GM12878 (cell line): ENCODE measurements at regions not wholly inside any gene's neighbourhood (a gene's known extent, or its start where the extent isn't known, plus 50 kb on each side); places are given as distances from the start of the nearest gene placed in this dataset.

Experiments used
- ATAC-seq: fragments of 200-7000 bp; cut with Tn5 transposase; 3 replicates; pipeline ENCODE4 v1.9.1; 2020; ENCODE audit warnings: mild to moderate bottlenecking, moderate library complexity
- BruUV-seq: library from RNA; stranded (reverse); fragments of 400-500 nt; replicated peaks from 2 replicates; lab custom pipeline; 2021; lab: Mats Ljungman, UMichigan
- CTCF ChIA-PET: fragments of 300-600 bp; sonication (Branson Sonifier 250); formaldehyde crosslinking; extraction: SDS; loops from one replicate; lab custom pipeline; 2021; ENCODE audit warnings: inconsistent platforms; lab: Yijun Ruan, JAX
- POLR2A ChIA-PET: fragments of 350-600 bp; formaldehyde crosslinking; extraction: SDS; loops from one replicate; lab custom pipeline; 2021; ENCODE audit warnings: inconsistent platforms; lab: Charles Lee
- RAD21 ChIA-PET: fragments of 300-600 bp; sonication (Branson Sonifier 250); formaldehyde crosslinking; loops from one replicate; lab custom pipeline; 2023; ENCODE audit warnings: antibody characterized with exemption; ENCODE audit not compliant: unreplicated experiment; lab: Charles Lee
- SMC1A ChIA-PET: fragments of 300-600 bp; sonication (Branson Sonifier 250); formaldehyde crosslinking; loops from one replicate; lab custom pipeline; 2023; ENCODE audit not compliant: unreplicated experiment, uncharacterized antibody; lab: Charles Lee
- DNase-seq: peaks from one replicate; pipeline ENCODE4 v3.0.0-alpha.2; 2011; ENCODE audit warnings: low read depth, low spot score
- FAIRE-seq: peaks from 3 replicates; lab custom pipeline; 2011; peaks lifted over from hg19 to GRCh38; lab: Jason Lieb, UNC
- H2AFZ ChIP-seq: 2 replicates; pipeline ENCODE4 v1.6.0; 2011; ENCODE audit warnings: low read depth, low read length, control low read depth; ENCODE audit not compliant: control insufficient read depth
- H3K27ac ChIP-seq: 2 replicates; pipeline ENCODE4 v1.5.1; 2011; ENCODE audit warnings: control low read depth; ENCODE audit not compliant: control insufficient read depth, insufficient read depth
- H3K27me3 ChIP-seq, 2 experiments: replicated peaks in 1 of 2; 2 replicates each; pipeline versions ENCODE4 v1.6.0 to v1.6.1; 2011; ENCODE audit warnings: low read length in 1 of 2; ENCODE audit not compliant: control insufficient read depth in 2 of 2, insufficient read depth in 2 of 2
- H3K36me3 ChIP-seq, 2 experiments: 2 replicates each; pipeline ENCODE4 v1.5.1; 2011; ENCODE audit warnings: low read length in 1 of 2; ENCODE audit not compliant: control insufficient read depth in 2 of 2, insufficient read depth in 2 of 2
- H3K4me1 ChIP-seq: 2 replicates; pipeline ENCODE4 v1.6.1; 2011; ENCODE audit warnings: mild to moderate bottlenecking, low read length, moderate library complexity, mixed read lengths; ENCODE audit not compliant: control insufficient read depth, insufficient read depth
- H3K4me2 ChIP-seq: 2 replicates; pipeline ENCODE4 v1.6.0; 2011; ENCODE audit warnings: control low read depth; ENCODE audit not compliant: control insufficient read depth, insufficient read depth
- H3K4me3 ChIP-seq: fragments of 200-600 bp; sonication (generic); 2 replicates; pipeline ENCODE4 v1.5.1; 2016
- H3K79me2 ChIP-seq: 2 replicates; pipeline ENCODE4 v1.6.0; 2011; ENCODE audit warnings: low read length; ENCODE audit not compliant: control insufficient read depth, insufficient read depth
- H3K9ac ChIP-seq: 2 replicates; pipeline ENCODE4 v1.8.0; 2011; ENCODE audit warnings: low read length, control low read depth, mixed read lengths; ENCODE audit not compliant: control insufficient read depth, insufficient read depth
- H3K9me3 ChIP-seq: replicated peaks from 3 replicates; pipeline ENCODE4 v1.5.1; 2011; ENCODE audit warnings: mild to moderate bottlenecking, low read length; ENCODE audit not compliant: control insufficient read depth, insufficient read depth
- H4K20me1 ChIP-seq: 2 replicates; pipeline ENCODE4 v1.6.0; 2011; ENCODE audit not compliant: control insufficient read depth, insufficient read depth
- EED ChIP-seq: sonication (generic); IDR thresholded peaks from 2 replicates; pipeline ENCODE4 v1.6.1; 2016; ENCODE audit warnings: antibody characterized with exemption, low read depth
- POLR2A ChIP-seq: IDR thresholded peaks from 2 replicates; pipeline ENCODE4 v1.6.1; 2011; ENCODE audit warnings: low read depth, mild to moderate bottlenecking, low read length
- ZNF274 ChIP-seq: IDR thresholded peaks from one replicate; pipeline ENCODE4 v1.8.0; 2011; ENCODE audit not compliant: insufficient read length, insufficient read depth
- WGBS: methylation state at CpG from one replicate; pipeline ENCODE4 v1.1.6; 2016; ENCODE audit warnings: low lambda C conversion rate; ENCODE audit not compliant: insufficient replicate concordance, insufficient coverage; ENCODE audit errors: missing lambda C conversion rate; 5-methylcytosine and 5-hydroxymethylcytosine counted together
- in situ Hi-C: fragments of 300-500 bp; cut with MboI; formaldehyde crosslinking; loops from 9 replicates; pipeline ENCODE4 v1.14.3; 2018; ENCODE audit warnings: mixed read lengths
- intact Hi-C: fragments of 100-400 bp; cut with micrococcal nuclease; formaldehyde crosslinking; loops from one replicate; pipeline ENCODE4 v1.14.2; 2022; ENCODE audit not compliant: unreplicated experiment
- TF ChIP-seq, protein P1 (sequence below): fragments of 450-650 bp; IDR thresholded peaks from 2 replicates; pipeline ENCODE4 v1.6.1; 2017; ENCODE audit warnings: borderline replicate concordance
- TF ChIP-seq, protein P2 (sequence below): IDR thresholded peaks from 2 replicates; pipeline ENCODE4 v1.6.1; 2011; ENCODE audit warnings: low read depth, low read length, improper control_type of control experiment, borderline replicate concordance
- TF ChIP-seq, protein P3 (sequence below): IDR thresholded peaks from 2 replicates; pipeline ENCODE4 v1.6.1; 2011; ENCODE audit warnings: borderline replicate concordance, low read depth, mild to moderate bottlenecking, moderate library complexity, mixed read lengths, low read length; ENCODE audit not compliant: insufficient read depth; ENCODE audit errors: extremely low read length

DNA sequence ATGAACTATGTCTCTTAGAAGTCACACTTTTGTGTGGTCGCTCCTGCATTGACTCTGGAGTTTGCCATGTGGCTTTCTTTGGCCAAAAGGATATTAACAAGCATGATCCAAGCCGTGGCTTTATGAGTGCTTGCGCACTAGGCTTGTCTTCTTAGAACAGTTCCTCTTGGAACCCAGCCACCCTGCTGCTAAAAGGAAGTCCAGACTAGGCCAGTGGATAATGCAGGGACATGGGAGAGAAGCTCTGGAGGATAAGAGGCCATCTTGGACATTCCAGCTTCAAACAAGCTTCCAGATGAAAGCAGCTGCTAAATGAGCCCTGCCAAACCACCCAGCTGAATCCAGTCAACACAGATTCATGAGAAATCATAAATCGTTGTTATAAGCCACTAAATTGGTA is 346.4 kb downstream of the CDC5L start:
- intact Hi-C loops: loop anchor here (2.0 kb wide), 1 partner anchor 135 kb away; no protein-coding TSS in a partner anchor
- H3K27me3 ChIP-seq: no peaks in the 10 kb centered on the region
- H3K9ac ChIP-seq: no peak overlapping the region
- no peaks in the 10 kb centered on the region for H3K36me3 ChIP-seq
- H3K4me2 ChIP-seq: no peak overlapping the region
- H3K4me1 ChIP-seq: peaks cover 42% of the 10 kb centered on the region
- no peak for DNase-seq
- ChIA-PET RAD21 (no interaction called here), CTCF (interaction anchor here (1.4 kb wide), 1 partner anchor 11 kb away, joined by 4 read pairs; no protein-coding TSS in a partner anchor)
- TF ChIP-seq POLR2A (no peak), EED (no peak), ZNF274 (no peak)
- TF ChIP-seq, protein P1, sequence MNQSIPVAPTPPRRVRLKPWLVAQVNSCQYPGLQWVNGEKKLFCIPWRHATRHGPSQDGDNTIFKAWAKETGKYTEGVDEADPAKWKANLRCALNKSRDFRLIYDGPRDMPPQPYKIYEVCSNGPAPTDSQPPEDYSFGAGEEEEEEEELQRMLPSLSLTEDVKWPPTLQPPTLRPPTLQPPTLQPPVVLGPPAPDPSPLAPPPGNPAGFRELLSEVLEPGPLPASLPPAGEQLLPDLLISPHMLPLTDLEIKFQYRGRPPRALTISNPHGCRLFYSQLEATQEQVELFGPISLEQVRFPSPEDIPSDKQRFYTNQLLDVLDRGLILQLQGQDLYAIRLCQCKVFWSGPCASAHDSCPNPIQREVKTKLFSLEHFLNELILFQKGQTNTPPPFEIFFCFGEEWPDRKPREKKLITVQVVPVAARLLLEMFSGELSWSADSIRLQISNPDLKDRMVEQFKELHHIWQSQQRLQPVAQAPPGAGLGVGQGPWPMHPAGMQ: no peak
- TF ChIP-seq, protein P2, sequence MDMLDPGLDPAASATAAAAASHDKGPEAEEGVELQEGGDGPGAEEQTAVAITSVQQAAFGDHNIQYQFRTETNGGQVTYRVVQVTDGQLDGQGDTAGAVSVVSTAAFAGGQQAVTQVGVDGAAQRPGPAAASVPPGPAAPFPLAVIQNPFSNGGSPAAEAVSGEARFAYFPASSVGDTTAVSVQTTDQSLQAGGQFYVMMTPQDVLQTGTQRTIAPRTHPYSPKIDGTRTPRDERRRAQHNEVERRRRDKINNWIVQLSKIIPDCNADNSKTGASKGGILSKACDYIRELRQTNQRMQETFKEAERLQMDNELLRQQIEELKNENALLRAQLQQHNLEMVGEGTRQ: no peak
- TF ChIP-seq, protein P3, sequence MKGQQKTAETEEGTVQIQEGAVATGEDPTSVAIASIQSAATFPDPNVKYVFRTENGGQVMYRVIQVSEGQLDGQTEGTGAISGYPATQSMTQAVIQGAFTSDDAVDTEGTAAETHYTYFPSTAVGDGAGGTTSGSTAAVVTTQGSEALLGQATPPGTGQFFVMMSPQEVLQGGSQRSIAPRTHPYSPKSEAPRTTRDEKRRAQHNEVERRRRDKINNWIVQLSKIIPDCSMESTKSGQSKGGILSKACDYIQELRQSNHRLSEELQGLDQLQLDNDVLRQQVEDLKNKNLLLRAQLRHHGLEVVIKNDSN: no peak
- TF ChIP-seq, all 136 proteins: peak for 0
- SMC1A ChIA-PET: interaction anchor here (1.4 kb wide), 1 partner anchor 9 kb away, joined by 4 read pairs; no protein-coding TSS in a partner anchor
- Histone ChIP-seq H3K4me3 (no peak overlapping the region), H4K20me1 (no peaks in the 10 kb centered on the region), H2AFZ (no peak overlapping the region), H3K9me3 (no peaks in the 10 kb centered on the region; the same call in 2 of the 3 replicates), H3K79me2 (no peaks in the 10 kb centered on the region), H3K27ac (no peak overlapping the region)
- in situ Hi-C loops: no loop called here
- WGBS: 59% methylated on average over 4 of the region's 4 CpGs
- POLR2A ChIA-PET: no interaction called here
- FAIRE-seq (no peak), ATAC-seq (no peak)
- no TSS peak for BruUV-seq
